ENCODE measurements at regions not wholly inside any gene's neighbourhood (a gene's known extent, or its start where the extent isn't known, plus 50 kb on each side); places are given as distances from the start of the nearest gene placed in this dataset.

GRCh38 chr15:47273864-47274263 lies 443.4 kb upstream of the SEMA6D start:
- Histone ChIP-seq H3K27me3 (replicated peaks in 1 of 2; ENCODE audit: control insufficient read depth in 2 of 2, insufficient read depth in 2 of 2, low read length in 1 of 2) (no peaks in the 10 kb centered on the region), H3K27ac (ENCODE audit: control insufficient read depth, insufficient read depth) (no peak overlapping the region), H3K36me3 (ENCODE audit: control insufficient read depth in 2 of 2, insufficient read depth in 2 of 2, low read length in 1 of 2) (no peaks in the 10 kb centered on the region), H3K4me3 (no peak overlapping the region), H3K4me1 (ENCODE audit: control insufficient read depth, insufficient read depth, low read length) (no peaks in the 10 kb centered on the region), H3K4me2 (ENCODE audit: control insufficient read depth, insufficient read depth) (no peak overlapping the region), H3K9ac (ENCODE audit: control insufficient read depth, insufficient read depth, low read length) (no peak overlapping the region), H3K9me3 (replicated peaks; ENCODE audit: control insufficient read depth, insufficient read depth, low read length) (no peaks in the 10 kb centered on the region), H4K20me1 (ENCODE audit: control insufficient read depth, insufficient read depth) (no peaks in the 10 kb centered on the region), H3K79me2 (ENCODE audit: control insufficient read depth, insufficient read depth, low read length) (no peaks in the 10 kb centered on the region), H2AFZ (ENCODE audit: control insufficient read depth, low read depth, low read length) (no peak overlapping the region)
- in situ Hi-C loops (cut with MboI) (no loop called here), intact Hi-C loops (cut with micrococcal nuclease; ENCODE audit: unreplicated experiment) (no loop called here)
- DNase-seq (ENCODE audit: low read depth, low spot score) (no peak), ATAC-seq (no peak), FAIRE-seq (no peak)
- TF ChIP-seq ASH2L (IDR thresholded peaks at IDR 0.05; ENCODE audit: borderline replicate concordance, low read depth) (no peak), FOS (IDR thresholded peaks at IDR 0.05; ENCODE audit: borderline replicate concordance, extremely low read depth, insufficient read length) (no peak)
- BruUV-seq (replicated peaks): no TSS peak
- RAD21 ChIA-PET (ENCODE audit: unreplicated experiment): no interaction called here
- SMC1A ChIA-PET (ENCODE audit: uncharacterized antibody, unreplicated experiment): no interaction called here
- WGBS (ENCODE audit: insufficient coverage, insufficient replicate concordance, low lambda C conversion rate, missing lambda C conversion rate): 37% methylated on average over 3 of the region's 3 CpGs
- CTCF ChIA-PET: no interaction called here
- POLR2A ChIA-PET: no interaction called here

DNA sequence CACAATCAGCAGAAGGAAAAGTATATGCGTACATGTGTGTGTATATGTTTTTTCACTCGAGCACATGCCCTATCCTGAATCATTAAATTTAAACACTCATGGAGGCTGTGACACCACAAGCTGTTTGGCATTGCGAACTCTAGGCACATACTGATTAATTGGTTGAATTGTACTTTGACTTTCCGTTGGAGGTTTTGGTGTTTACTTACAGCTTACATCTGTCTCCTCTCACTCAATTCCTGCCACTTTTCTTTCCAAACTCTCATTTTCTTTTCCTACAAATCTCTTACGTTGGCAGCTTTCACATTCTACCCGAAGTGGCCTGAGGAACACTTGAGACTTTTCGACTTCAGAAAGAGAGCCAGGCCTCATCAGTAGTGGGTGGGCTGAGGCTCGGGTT lies 434.1 kb upstream of the SEMA6D start:
- Histone ChIP-seq H4K20me1 (ENCODE audit: control insufficient read depth, insufficient read depth) (no peaks in the 10 kb centered on the region), H3K27me3 (replicated peaks in 1 of 2; ENCODE audit: control insufficient read depth in 2 of 2, insufficient read depth in 2 of 2, low read length in 1 of 2) (no peaks in the 10 kb centered on the region), H3K79me2 (ENCODE audit: control insufficient read depth, insufficient read depth, low read length) (no peaks in the 10 kb centered on the region), H2AFZ (ENCODE audit: control insufficient read depth, low read depth, low read length) (no peak overlapping the region), H3K36me3 (ENCODE audit: control insufficient read depth in 2 of 2, insufficient read depth in 2 of 2, low read length in 1 of 2) (no peaks in the 10 kb centered on the region), H3K9me3 (replicated peaks; ENCODE audit: control insufficient read depth, insufficient read depth, low read length) (no peaks in the 10 kb centered on the region; the same call in 2 of the 3 replicates), H3K4me1 (ENCODE audit: control insufficient read depth, insufficient read depth, low read length) (no peaks in the 10 kb centered on the region), H3K27ac (ENCODE audit: control insufficient read depth, insufficient read depth) (no peak overlapping the region), H3K4me2 (ENCODE audit: control insufficient read depth, insufficient read depth) (no peak overlapping the region), H3K4me3 (no peak overlapping the region), H3K9ac (ENCODE audit: control insufficient read depth, insufficient read depth, low read length) (no peak overlapping the region)
- DNase-seq (ENCODE audit: low read depth, low spot score): no peak
- FAIRE-seq: no peak
- ATAC-seq: no peak
- RAD21 ChIA-PET (ENCODE audit: unreplicated experiment): no interaction called here
- 15% methylated on average over 8 of the region's 8 CpGs for WGBS (ENCODE audit: insufficient coverage, insufficient replicate concordance, low lambda C conversion rate, missing lambda C conversion rate)
- SMC1A ChIA-PET (ENCODE audit: uncharacterized antibody, unreplicated experiment): no interaction called here
- POLR2A ChIA-PET: no interaction called here
- CTCF ChIA-PET: no interaction called here
- no TSS peak for BruUV-seq (replicated peaks)
- intact Hi-C loops (cut with micrococcal nuclease; ENCODE audit: unreplicated experiment) (no loop called here), in situ Hi-C loops (cut with MboI) (no loop called here)
- TF ChIP-seq CEBPB (IDR thresholded peaks at IDR 0.05; ENCODE audit: borderline replicate concordance in 1 of 2, low read depth in 2 of 2, low read length in 2 of 2) (no peak), SMAD5 (IDR thresholded peaks at IDR 0.05; ENCODE audit: low read depth) (no peak), NFYA (IDR thresholded peaks at IDR 0.05; ENCODE audit: borderline replicate concordance, low read depth, low read length) (no peak), RBBP5 (conservative IDR thresholded peaks at IDR 0.05) (no peak), HDGF (IDR thresholded peaks at IDR 0.05) (no peak), BMI1 (IDR thresholded peaks at IDR 0.05; ENCODE audit: borderline replicate concordance) (no peak), IKZF2 (IDR thresholded peaks at IDR 0.05) (no peak), POLR2A (IDR thresholded peaks at IDR 0.05; ENCODE audit: low read depth, low read length) (no peak), TBL1XR1 (IDR thresholded peaks at IDR 0.05; ENCODE audit: low read depth, low read length) (no peak), NR2C1 (IDR thresholded peaks at IDR 0.05) (no peak)
- TF ChIP-seq, protein P1, sequence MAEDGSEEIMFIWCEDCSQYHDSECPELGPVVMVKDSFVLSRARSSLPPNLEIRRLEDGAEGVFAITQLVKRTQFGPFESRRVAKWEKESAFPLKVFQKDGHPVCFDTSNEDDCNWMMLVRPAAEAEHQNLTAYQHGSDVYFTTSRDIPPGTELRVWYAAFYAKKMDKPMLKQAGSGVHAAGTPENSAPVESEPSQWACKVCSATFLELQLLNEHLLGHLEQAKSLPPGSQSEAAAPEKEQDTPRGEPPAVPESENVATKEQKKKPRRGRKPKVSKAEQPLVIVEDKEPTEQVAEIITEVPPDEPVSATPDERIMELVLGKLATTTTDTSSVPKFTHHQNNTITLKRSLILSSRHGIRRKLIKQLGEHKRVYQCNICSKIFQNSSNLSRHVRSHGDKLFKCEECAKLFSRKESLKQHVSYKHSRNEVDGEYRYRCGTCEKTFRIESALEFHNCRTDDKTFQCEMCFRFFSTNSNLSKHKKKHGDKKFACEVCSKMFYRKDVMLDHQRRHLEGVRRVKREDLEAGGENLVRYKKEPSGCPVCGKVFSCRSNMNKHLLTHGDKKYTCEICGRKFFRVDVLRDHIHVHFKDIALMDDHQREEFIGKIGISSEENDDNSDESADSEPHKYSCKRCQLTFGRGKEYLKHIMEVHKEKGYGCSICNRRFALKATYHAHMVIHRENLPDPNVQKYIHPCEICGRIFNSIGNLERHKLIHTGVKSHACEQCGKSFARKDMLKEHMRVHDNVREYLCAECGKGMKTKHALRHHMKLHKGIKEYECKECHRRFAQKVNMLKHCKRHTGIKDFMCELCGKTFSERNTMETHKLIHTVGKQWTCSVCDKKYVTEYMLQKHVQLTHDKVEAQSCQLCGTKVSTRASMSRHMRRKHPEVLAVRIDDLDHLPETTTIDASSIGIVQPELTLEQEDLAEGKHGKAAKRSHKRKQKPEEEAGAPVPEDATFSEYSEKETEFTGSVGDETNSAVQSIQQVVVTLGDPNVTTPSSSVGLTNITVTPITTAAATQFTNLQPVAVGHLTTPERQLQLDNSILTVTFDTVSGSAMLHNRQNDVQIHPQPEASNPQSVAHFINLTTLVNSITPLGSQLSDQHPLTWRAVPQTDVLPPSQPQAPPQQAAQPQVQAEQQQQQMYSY (CRISPR knock-in tag; IDR thresholded peaks at IDR 0.05): no peak

Measured in GM12878 (cell line).